SKM-1 (cell line): ENCODE measurements at regions not wholly inside any gene's neighbourhood (a gene's known extent, or its start where the extent isn't known, plus 50 kb on each side); places are given as distances from the start of the nearest gene placed in this dataset.
A peak's percentile ranks its signal among the peaks of the same experiment; 100 is the strongest.
"Not testable (repeated sequence)": the region's sequence is repeated elsewhere in the genome, so short reads cannot be mapped to it uniquely, and the experiment has no call there.

ENCODE experiments used
- DNase-seq: peaks from one replicate; lab custom pipeline; 2025; ENCODE audit not compliant: unreplicated experiment; lab: John Stamatoyannopoulos, UW

DNA sequence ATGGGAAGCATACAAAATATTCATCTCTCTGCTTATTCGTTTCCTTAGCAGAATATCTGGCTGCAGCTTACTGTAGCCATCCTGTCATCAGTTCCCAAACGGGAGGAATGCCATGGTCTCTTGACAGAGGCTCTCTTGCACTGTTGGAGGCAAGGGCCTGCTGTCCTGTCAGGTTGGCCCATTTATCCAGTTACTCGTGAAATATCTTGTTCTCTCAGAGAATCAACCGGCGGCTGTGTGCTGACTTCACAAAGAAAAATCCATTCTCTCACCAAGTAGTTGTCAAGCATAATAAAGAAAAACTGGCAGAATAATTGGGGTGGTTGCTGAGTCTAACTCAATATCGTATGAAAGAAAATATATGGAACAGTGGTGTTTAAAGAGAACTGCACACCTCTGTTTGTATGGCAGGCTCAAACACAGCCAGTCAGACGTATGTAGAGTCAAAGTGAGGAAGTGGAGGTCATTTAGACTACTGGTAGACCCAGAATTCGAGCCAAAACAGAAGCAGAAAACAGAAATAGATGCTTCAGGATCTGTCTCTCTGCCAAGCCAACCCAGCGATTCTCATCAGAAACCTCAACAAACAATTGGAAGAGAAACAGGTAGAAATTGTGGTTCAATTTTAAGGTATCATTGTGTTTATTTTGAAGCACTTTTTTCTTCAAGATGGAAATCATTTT is 349.2 kb upstream of the PRKCQ start:
- peak; percentile 1 for DNase-seq

DNA sequence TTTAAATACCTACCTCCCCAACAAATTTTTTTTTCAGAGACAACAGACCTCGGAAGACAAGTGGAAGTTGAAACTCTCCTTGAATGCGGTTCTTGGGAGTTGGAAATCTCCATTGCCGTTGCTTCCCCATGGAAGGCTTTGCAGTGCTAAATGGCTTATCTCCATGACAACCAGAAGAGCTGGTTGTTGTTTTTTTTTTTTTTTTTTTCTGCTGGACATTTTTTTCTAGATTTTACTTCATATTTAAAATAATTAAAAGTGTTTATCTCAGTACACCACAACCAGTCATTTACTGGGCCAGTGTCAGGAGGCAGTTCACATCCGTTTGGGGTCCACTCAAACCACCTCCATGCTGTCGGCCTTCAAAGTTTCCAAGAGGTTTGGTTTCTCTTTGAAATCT is 348.5 kb upstream of the PRKCQ start:
- DNase-seq, result no peak

- no peak for DNase-seq
Observed at GRCh38 chr10:6926971-6927370, 346.9 kb upstream of the PRKCQ start.

DNA sequence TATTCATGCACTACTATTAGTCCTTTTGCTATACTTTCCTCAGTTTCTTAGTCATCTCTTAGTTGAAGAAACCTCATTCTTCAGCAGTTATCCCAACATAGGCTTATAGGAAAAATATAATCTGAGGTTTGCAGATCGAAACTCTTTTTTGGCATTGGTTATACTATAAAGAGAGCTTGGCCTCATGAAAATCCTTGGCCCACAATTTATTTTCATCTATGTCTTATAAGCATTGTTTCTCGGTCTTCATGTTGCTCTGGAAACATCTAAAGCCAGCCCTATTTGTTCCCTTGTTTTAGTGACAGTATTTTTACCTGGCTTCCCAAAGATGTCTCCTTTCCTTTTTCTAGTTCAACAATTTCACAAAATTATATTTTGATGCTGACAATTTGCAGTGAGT is 345.1 kb upstream of the PRKCQ start:
- no peak for DNase-seq

DNA sequence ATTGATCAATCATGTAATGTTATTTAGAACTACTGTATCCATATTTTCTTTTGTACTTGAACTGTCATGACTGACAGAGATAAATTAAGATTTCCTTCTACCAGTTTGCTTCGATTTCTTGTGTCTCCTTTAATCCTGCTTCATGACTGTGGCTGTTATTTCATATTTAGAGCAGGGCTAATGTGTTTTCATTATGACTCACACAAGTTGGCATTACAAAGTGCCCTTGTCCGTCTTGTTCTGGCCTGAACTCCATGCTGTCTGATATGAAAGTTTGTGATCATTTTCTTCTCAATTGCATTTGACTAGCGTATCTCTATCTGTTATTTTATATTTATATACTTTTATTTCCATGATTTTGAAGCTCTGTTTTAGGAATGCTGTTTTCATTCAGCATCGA is 344.1 kb upstream of the PRKCQ start:
- no peak for DNase-seq

GRCh38 chr10:6921026-6921425 is 340.9 kb upstream of the PRKCQ start:
- DNase-seq, result not testable (repeated sequence)

DNA sequence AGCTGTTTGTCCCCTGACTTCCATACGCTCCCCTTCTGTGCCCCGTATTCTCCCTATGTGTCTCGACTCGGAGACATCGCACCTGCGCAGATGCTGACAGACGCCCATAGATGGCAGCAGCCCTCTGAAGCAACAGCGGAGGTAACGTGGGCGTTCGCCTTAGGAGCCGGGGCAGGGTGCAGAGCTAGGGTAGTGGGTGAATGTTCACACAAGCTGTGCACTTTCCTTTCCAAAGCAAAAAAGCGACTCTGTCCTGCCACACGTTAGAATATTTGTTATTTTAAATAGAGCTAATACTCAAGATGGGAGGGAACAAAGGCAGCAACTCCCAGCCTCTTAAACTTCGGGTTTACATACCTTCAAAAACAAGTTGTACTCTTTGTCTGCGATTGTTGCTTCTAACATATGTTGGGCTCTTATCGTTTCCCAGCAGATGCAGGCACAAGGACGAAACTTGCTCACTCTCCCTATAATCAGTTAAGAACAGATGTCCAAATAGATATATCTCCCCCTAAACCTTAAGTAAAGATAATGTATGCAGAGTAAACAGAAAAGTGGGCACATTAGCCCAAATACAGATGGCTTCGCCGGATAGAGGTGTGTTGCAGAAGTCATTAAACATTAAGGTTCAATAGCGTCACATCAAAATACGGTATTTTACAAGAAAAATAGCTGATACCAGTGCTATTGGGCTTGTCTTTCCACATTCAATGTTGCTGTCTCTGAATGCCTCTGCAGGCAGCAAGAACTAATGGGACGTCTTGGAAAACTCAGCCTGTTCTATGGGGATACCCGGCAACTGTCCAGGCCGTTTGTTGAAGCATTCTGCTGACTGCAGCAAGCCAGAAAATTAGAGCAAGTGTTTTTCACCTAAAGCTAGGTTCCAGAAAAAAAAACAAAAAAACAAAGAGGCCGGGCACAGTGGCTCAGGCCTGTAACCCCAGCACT is 340.3 kb upstream of the PRKCQ start:
- peak; percentile 11 for DNase-seq

DNA sequence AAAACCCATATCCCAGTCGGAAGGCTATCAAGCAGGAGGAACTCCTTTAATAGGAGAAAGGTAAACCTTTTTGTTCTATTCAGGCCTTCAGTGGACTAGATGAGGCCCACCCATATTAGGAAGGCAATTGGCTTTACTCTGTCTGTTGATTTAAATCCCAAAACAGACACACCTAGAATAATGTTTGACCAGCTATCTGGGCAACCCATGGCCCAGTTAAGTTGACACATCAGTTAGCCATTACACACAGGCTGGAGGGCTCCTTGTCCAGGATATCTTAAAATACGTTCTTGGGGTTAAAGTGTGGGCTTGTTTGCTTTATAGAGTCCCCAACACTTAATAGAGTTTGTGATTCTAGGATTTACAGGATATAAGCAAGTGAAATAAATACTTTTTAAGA is 339.0 kb upstream of the PRKCQ start:
- no peak for DNase-seq

DNA sequence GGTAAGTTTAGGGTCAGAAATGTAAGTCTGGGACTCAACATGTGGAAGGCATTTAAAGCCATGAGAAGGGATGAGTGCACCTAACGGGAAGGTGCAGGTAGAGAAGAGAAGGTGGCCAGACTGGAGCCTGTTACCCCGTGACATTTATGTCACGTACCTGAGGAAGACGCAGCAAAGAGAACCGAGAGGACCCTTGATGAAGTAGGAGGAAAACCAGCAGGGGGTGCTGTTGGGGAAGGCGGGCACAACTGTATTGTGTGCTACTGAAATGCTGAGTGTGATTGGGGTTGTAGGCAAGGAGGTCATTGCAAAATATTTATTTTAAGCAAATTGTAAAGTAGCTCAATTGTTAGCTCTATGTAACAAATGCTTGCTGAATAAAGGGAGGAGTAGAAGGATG is 338.2 kb upstream of the PRKCQ start:
- DNase-seq, result peak; percentile 4

GRCh38 chr10:6917125-6917524 is 337.0 kb upstream of the PRKCQ start:
- DNase-seq, result no peak

- peak; percentile 31 for DNase-seq
Observed at GRCh38 chr10:6916601-6917000, 336.5 kb upstream of the PRKCQ start.

GRCh38 chr10:6915307-6915706 is 335.2 kb upstream of the PRKCQ start:
- no peak for DNase-seq

DNA sequence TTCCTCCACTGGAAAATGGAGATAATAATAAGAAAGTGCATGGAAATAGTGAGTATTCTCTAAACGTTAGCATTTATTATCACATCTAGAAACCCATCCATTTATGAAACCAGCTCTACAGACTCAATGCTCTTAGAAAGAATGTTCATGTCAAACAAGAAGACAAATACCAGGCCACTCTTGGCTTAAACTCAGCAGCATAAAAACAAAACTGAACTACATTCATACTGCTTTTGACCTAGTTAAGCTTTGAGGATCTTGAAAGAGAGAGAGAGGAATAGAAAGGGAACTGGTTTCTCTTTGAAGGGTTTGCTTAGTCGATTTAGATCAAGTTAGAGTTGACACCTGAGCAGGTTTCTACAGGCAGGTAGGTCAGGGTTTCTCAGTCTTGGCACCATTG is 332.9 kb upstream of the PRKCQ start:
- no peak for DNase-seq

DNA sequence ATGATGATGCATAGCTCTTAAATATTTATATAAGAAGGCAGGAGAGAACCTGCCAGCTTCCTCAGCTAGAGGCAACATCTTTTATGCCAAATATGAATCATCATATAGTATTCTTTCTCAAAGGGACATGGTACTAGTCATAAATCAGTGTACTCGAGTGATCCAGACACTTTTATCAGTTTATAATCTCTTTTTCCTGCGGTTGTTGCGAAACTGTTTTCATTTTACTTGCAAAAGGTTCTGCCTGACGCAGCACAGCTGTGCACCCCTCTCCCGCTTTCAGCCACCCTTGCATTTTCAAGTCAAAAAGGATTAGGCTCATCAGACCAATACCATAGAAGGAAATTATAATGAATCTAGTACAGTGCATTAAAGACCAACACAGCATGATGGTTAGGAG is 332.3 kb upstream of the PRKCQ start:
- no peak for DNase-seq

DNA sequence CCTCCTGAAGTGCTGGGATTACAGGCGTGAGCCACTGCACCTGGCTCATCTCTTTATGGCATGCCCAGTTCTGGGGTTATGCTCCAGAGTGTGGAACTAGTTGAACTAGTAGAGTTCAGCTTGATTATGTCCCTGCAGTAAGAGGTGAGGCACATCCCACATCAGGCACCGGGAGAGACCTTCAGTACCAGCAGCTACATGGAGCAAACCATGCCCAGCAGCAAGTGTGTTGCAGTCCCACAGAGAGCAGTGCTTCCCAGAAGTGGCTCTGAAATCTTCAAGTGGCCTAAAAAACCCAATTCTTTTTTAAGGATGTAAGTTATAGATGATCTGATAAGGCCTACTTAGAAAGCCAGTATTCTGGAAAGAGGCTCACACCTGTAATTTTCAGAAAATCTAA is 331.9 kb upstream of the PRKCQ start:
- DNase-seq, result no peak

DNA sequence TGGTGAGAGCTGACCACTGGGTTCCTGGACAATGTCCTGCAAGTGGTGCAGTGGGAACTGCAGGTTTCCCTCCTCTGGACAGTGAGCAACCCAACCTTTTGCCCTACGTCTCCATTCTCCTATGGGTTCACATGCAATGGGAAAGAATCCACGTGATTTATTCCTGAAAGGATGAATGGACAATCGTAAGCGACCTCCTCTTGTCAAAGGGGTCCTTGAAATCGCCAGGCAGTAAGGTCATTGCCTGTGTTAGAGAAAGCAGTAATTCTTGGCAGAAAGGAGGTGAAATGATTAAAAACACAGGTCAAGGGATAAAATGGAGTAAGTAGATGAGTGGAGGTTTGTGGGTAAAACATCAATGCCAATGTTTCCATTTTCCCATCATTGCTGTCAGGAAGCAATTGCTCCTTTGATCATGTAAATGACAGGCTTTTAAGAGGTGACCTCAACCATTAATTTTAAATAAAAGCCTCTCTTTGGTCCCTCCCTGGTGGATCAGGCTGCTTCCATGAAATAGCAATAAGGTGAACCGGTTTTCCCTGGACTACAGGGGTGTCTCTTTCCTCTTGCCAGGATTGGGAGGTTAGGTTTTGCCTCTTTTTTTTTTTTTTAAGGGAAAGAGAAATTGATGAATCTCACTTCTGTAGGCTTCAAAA is 330.0 kb upstream of the PRKCQ start:
- no peak for DNase-seq

- no peak for DNase-seq
Observed at GRCh38 chr10:6907877-6908530, 327.9 kb upstream of the PRKCQ start.

DNA sequence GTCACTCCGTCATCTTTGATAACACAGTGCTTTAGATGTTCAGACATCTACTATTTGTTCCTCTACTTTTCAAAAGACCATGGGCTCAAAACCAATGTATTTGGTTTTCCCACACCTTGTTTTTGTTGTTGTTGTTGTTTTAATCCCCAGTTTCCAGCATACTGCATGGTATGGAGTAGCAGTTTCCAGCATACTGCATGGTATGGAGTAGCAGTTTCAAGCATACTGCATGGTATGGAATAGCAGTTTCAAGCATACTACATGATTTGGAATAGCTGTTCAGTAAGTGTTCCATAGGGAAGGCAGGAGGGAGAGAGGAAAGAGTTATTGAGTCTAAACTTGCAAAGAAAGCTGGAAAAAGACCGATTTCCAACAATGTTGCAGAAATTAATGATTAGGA is 314.3 kb upstream of the PRKCQ start:
- no peak for DNase-seq

- DNase-seq, result no peak
Observed at GRCh38 chr10:6892864-6893263, 312.8 kb upstream of the PRKCQ start.

DNA sequence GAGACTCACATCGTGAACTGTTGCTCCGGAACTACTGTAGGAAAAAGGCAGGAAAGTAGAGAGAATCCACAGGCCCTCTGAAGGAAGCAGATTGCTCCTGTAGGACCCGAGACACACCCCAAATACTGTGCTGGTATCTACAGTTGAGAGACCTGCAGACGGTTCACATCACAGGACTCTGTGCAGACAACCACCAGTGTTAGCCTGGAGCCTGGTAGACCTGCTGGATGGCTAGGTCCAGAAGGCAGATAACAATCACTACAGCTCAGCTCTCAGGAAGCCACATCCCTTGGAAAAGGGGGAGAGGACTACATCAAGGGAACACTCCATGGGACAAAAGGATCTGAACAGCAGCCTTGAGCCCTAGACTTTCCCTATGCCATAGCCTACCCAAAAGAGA is 311.8 kb upstream of the PRKCQ start:
- DNase-seq, result no peak

- DNase-seq, result no peak
Observed at GRCh38 chr10:6889718-6890117, 309.6 kb upstream of the PRKCQ start.
